H9 (cell line): ENCODE measurements at regions not wholly inside any gene's neighbourhood (a gene's known extent, or its start where the extent isn't known, plus 50 kb on each side); places are given as distances from the start of the nearest gene placed in this dataset.

Source experiments
- DNase-seq: peaks from one replicate; pipeline ENCODE4 v3.0.0-alpha.2; 2017
- H2AFZ ChIP-seq: one replicate; pipeline ENCODE4 v1.6.1; 2013; ENCODE audit warnings: mild to moderate bottlenecking, low read length, control low read depth, moderate library complexity
- H2AK5ac ChIP-seq: 2 replicates; pipeline ENCODE4 v1.6.1; 2013; ENCODE audit warnings: low read length, control low read depth, mixed read lengths; ENCODE audit not compliant: insufficient read length
- H2BK120ac ChIP-seq: one replicate; pipeline ENCODE4 v1.6.1; 2013; ENCODE audit warnings: low read depth, mild to moderate bottlenecking, low read length, control low read depth, inconsistent platforms; ENCODE audit not compliant: poor library complexity, severe bottlenecking
- H2BK12ac ChIP-seq: 2 replicates; pipeline ENCODE4 v1.6.1; 2013; ENCODE audit warnings: low read length, control low read depth, mixed read lengths, low read depth; ENCODE audit not compliant: insufficient read length
- H2BK15ac ChIP-seq: 2 replicates; pipeline ENCODE4 v1.6.1; 2013; ENCODE audit warnings: low read depth, low read length, control low read depth
- H2BK20ac ChIP-seq: one replicate; pipeline ENCODE4 v1.6.1; 2013; ENCODE audit warnings: low read depth, mild to moderate bottlenecking, low read length, control low read depth, inconsistent platforms; ENCODE audit not compliant: poor library complexity, severe bottlenecking
- H2BK5ac ChIP-seq: 2 replicates; pipeline ENCODE4 v1.6.1; 2013; ENCODE audit warnings: low read length, control low read depth, mixed read lengths; ENCODE audit not compliant: insufficient read length
- H3K14ac ChIP-seq: 2 replicates; pipeline ENCODE4 v1.6.1; 2013; ENCODE audit warnings: low read length, control low read depth; ENCODE audit not compliant: insufficient read depth
- H3K18ac ChIP-seq: 2 replicates; pipeline ENCODE4 v1.6.1; 2013; ENCODE audit warnings: low read depth, mild to moderate bottlenecking, mixed read lengths, low read length, control low read depth; ENCODE audit not compliant: insufficient read length
- H3K23ac ChIP-seq: 2 replicates; pipeline ENCODE4 v1.6.1; 2013; ENCODE audit warnings: low read length, control low read depth, mixed read lengths, low read depth; ENCODE audit not compliant: insufficient read length
- H3K23me2 ChIP-seq: 2 replicates; pipeline ENCODE4 v1.6.1; 2013; ENCODE audit warnings: low read depth, mild to moderate bottlenecking, mixed read lengths, low read length, control low read depth; ENCODE audit not compliant: insufficient read length, poor library complexity, severe bottlenecking
- H3K27ac ChIP-seq: 2 replicates; pipeline ENCODE4 v1.5.1; 2013; ENCODE audit warnings: low read length, control low read depth, mixed read lengths, low read depth; ENCODE audit not compliant: insufficient read length
- H3K27me3 ChIP-seq: 2 replicates; pipeline ENCODE4 v1.6.1; 2013; ENCODE audit warnings: low read length, control low read depth, inconsistent platforms; ENCODE audit not compliant: insufficient read depth
- H3K4ac ChIP-seq: 2 replicates; pipeline ENCODE4 v1.6.1; 2013; ENCODE audit warnings: low read depth, mild to moderate bottlenecking, control low read depth, inconsistent platforms, low read length, moderate library complexity
- H3K4me1 ChIP-seq: 2 replicates; pipeline ENCODE4 v1.6.1; 2013; ENCODE audit warnings: low read length, control low read depth, inconsistent platforms; ENCODE audit not compliant: insufficient read depth
- H3K4me2 ChIP-seq: 2 replicates; pipeline ENCODE4 v1.6.1; 2013; ENCODE audit warnings: low read length, control low read depth, mixed read lengths; ENCODE audit not compliant: insufficient read length, insufficient read depth
- H3K56ac ChIP-seq: 2 replicates; pipeline ENCODE4 v1.6.1; 2013; ENCODE audit warnings: low read depth, mild to moderate bottlenecking, mixed read lengths, low read length, control low read depth; ENCODE audit not compliant: insufficient read length
- H3K79me1 ChIP-seq: 2 replicates; pipeline ENCODE4 v1.6.1; 2013; ENCODE audit warnings: low read depth, mild to moderate bottlenecking, moderate library complexity, low read length, control low read depth, inconsistent platforms; ENCODE audit not compliant: insufficient read depth, poor library complexity, severe bottlenecking
- H3K79me2 ChIP-seq: 2 replicates; pipeline ENCODE4 v1.6.1; 2013; ENCODE audit warnings: low read length, control low read depth, inconsistent platforms; ENCODE audit not compliant: insufficient read depth
- H3K9ac ChIP-seq: 2 replicates; pipeline ENCODE4 v1.6.1; 2013; ENCODE audit warnings: low read length, control low read depth, mixed read lengths; ENCODE audit not compliant: insufficient read length; ENCODE audit errors: extremely low read depth
- H3K9me3 ChIP-seq: one replicate; pipeline ENCODE4 v1.6.1; 2013; ENCODE audit warnings: low read depth, low read length, inconsistent platforms; ENCODE audit not compliant: control insufficient read depth
- H3T11ph ChIP-seq: one replicate; pipeline ENCODE4 v1.6.1; 2013; ENCODE audit warnings: mild to moderate bottlenecking, low read length, control low read depth, inconsistent platforms
- H4K20me1 ChIP-seq: one replicate; pipeline ENCODE4 v1.6.1; 2013; ENCODE audit not compliant: control insufficient read depth, insufficient read length, insufficient read depth
- H4K5ac ChIP-seq: 2 replicates; pipeline ENCODE4 v1.6.1; 2013; ENCODE audit warnings: low read depth, mild to moderate bottlenecking, mixed read lengths, low read length, control low read depth; ENCODE audit not compliant: insufficient read length
- H4K8ac ChIP-seq: replicated peaks from 2 replicates; pipeline ENCODE4 v1.6.1; 2013; ENCODE audit warnings: low read length, control low read depth, mixed read lengths, low read depth; ENCODE audit not compliant: insufficient read length
- H4K91ac ChIP-seq: 2 replicates; pipeline ENCODE4 v1.6.1; 2013; ENCODE audit warnings: low read depth, mild to moderate bottlenecking, moderate library complexity, mixed read lengths, low read length, control low read depth; ENCODE audit not compliant: insufficient read length
- H3K27ac Mint-ChIP-seq, 3 experiments: 2 replicates in 2 of 3; 3 replicates in 1 of 3; pipeline ENCODE4 v1.8.0; 2020 to 2021; ENCODE audit warnings: mixed read lengths in 3 of 3, mild to moderate bottlenecking in 1 of 3, moderate library complexity in 1 of 3
- H3K27me3 Mint-ChIP-seq: 2 replicates; pipeline ENCODE4 v1.8.0; 2021; ENCODE audit warnings: low read depth, mild to moderate bottlenecking, moderate library complexity, mixed read lengths
- H3K36me3 Mint-ChIP-seq, 3 experiments: 2 replicates in 2 of 3; 3 replicates in 1 of 3; pipeline ENCODE4 v1.8.0; 2020 to 2021; ENCODE audit warnings: low read depth in 3 of 3, mixed read lengths in 3 of 3; ENCODE audit not compliant: insufficient read depth in 1 of 3
- H3K4me1 Mint-ChIP-seq, 2 experiments: 2 replicates each; pipeline ENCODE4 v1.8.0; 2020; ENCODE audit warnings: mixed read lengths in 2 of 2
- H3K4me3 Mint-ChIP-seq, 2 experiments: 2 replicates in 1 of 2; 3 replicates in 1 of 2; pipeline ENCODE4 v1.8.0; 2020 to 2021; ENCODE audit warnings: mild to moderate bottlenecking in 2 of 2, mixed read lengths in 2 of 2, moderate library complexity in 1 of 2
- H3K9me3 Mint-ChIP-seq, 2 experiments: 2 replicates in 1 of 2; 3 replicates in 1 of 2; pipeline ENCODE4 v1.8.0; 2020; ENCODE audit warnings: mild to moderate bottlenecking in 2 of 2, mixed read lengths in 2 of 2, moderate library complexity in 1 of 2
- WGBS: extraction: QIAGEN DNeasy Blood & Tissue Kit; methylation state at CpG from one replicate; pipeline ENCODE4 v1.1.7; 2013; ENCODE audit warnings: missing lambda C conversion rate, low lambda C conversion rate, mixed read lengths; ENCODE audit not compliant: insufficient read length; ENCODE audit errors: extremely low coverage; 5-methylcytosine and 5-hydroxymethylcytosine counted together
- TF ChIP-seq, protein P1 (sequence below): fragments of 200-600 bp; sonication (generic); conservative IDR thresholded peaks from 3 replicates; pipeline ENCODE4 v1.8.0; 2021; ENCODE audit warnings: antibody characterized with exemption, mild to moderate bottlenecking

DNA sequence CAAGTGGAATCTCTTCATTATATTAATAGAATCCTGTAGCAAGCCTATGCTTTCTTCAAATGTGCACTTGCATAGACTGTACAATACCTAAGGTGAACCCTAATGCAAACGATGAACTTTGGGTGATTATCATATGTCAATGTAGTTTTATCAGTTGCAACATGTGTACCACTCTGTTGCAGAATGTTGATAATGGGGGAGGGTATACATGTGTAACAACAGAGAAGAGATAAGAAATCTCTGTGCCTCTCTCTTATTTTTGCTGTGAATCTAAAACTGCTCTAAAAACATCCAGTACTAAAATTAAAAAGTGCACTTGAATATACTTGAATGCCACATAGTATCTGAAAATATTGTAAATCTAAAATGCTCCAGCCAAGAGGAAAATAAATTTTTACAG, 820.8 kb upstream of the MIR17HG start:
- Mint-ChIP-seq H3K4me1 (no peaks in the 10 kb centered on the region), H3K27me3 (no peaks in the 10 kb centered on the region), H3K9me3 (peaks cover 4% of the 10 kb centered on the region in 2 experiments; a peak in 2 of 5 replicates), H3K36me3 (peaks cover 0 to 7% (median 1%) of the 10 kb centered on the region in 3 experiments; a peak in 3 of 7 replicates), H3K27ac (no peak overlapping the region), H3K4me3 (no peak overlapping the region)
- Histone ChIP-seq H2AK5ac (no peak overlapping the region), H4K20me1 (no peaks in the 10 kb centered on the region), H4K8ac (no peak overlapping the region), H4K91ac (no peak overlapping the region), H3K56ac (no peak overlapping the region), H3K18ac (no peak overlapping the region), H3K79me1 (no peaks in the 10 kb centered on the region), H2AFZ (no peak overlapping the region), H3K27me3 (no peaks in the 10 kb centered on the region), H3K4me1 (no peaks in the 10 kb centered on the region), H2BK15ac (no peak overlapping the region), H3K79me2 (no peaks in the 10 kb centered on the region), H3K4me2 (no peak overlapping the region), H3K27ac (no peak overlapping the region), H3T11ph (no peak overlapping the region), H3K9me3 (no peaks in the 10 kb centered on the region), H3K9ac (no peak overlapping the region), H3K14ac (no peak overlapping the region), H3K23me2 (no peaks in the 10 kb centered on the region), H2BK120ac (no peak overlapping the region), H2BK5ac (no peak overlapping the region), H4K5ac (no peak overlapping the region), H2BK12ac (no peak overlapping the region), H3K4ac (no peak overlapping the region), H2BK20ac (no peak overlapping the region), H3K23ac (no peak overlapping the region)
- TF ChIP-seq, protein P1, sequence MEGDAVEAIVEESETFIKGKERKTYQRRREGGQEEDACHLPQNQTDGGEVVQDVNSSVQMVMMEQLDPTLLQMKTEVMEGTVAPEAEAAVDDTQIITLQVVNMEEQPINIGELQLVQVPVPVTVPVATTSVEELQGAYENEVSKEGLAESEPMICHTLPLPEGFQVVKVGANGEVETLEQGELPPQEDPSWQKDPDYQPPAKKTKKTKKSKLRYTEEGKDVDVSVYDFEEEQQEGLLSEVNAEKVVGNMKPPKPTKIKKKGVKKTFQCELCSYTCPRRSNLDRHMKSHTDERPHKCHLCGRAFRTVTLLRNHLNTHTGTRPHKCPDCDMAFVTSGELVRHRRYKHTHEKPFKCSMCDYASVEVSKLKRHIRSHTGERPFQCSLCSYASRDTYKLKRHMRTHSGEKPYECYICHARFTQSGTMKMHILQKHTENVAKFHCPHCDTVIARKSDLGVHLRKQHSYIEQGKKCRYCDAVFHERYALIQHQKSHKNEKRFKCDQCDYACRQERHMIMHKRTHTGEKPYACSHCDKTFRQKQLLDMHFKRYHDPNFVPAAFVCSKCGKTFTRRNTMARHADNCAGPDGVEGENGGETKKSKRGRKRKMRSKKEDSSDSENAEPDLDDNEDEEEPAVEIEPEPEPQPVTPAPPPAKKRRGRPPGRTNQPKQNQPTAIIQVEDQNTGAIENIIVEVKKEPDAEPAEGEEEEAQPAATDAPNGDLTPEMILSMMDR = no peak
- no peak for DNase-seq
- WGBS = no CpG with 5 or more reads among the region's 1 CpG
